Natural killer cell (primary cell): ENCODE measurements at regions not wholly inside any gene's neighbourhood (a gene's known extent, or its start where the extent isn't known, plus 50 kb on each side); places are given as distances from the start of the nearest gene placed in this dataset.

Experiments
- ATAC-seq, 3 donors: fragments of 150-1000 bp in 2 of 3; fragments of 200-7000 bp in 1 of 3; cut with Tn5 transposase; 1 replicate in 1 of 3; 2 replicates in 2 of 3; pipeline ENCODE4 v1.10.0; 2021; ENCODE audit warnings: mild to moderate bottlenecking in 2 of 3, moderate library complexity in 2 of 3
- DNase-seq, 2 donors: peaks; one replicate each; pipeline versions ENCODE4 v3.0.0 to v3.0.0-alpha.2; 2013 to 2021; ENCODE audit warnings: mixed read lengths in 1 of 2
- H3K27ac ChIP-seq: one replicate; pipeline ENCODE4 v1.5.1; 2013; ENCODE audit warnings: mild to moderate bottlenecking, low read length
- H3K27me3 ChIP-seq: one replicate; pipeline ENCODE4 v1.6.1; 2013; ENCODE audit warnings: low read length; ENCODE audit not compliant: control insufficient read depth, insufficient read depth
- H3K36me3 ChIP-seq: one replicate; pipeline ENCODE4 v1.6.1; 2013; ENCODE audit warnings: low read length; ENCODE audit not compliant: control insufficient read depth, insufficient read depth
- H3K4me1 ChIP-seq: one replicate; pipeline ENCODE4 v1.6.1; 2013; ENCODE audit warnings: low read length; ENCODE audit not compliant: control insufficient read depth, insufficient read depth
- H3K4me3 ChIP-seq: one replicate; pipeline ENCODE4 v1.5.1; 2013; ENCODE audit warnings: low read length
- H3K9me3 ChIP-seq: one replicate; pipeline ENCODE4 v1.6.1; 2013; ENCODE audit warnings: low read length; ENCODE audit not compliant: control insufficient read depth, insufficient read depth
- H3K27ac Mint-ChIP-seq, 2 donors: one replicate each; pipeline ENCODE4 v1.8.0; 2022; ENCODE audit warnings: mild to moderate bottlenecking in 2 of 2, mixed read lengths in 2 of 2, moderate library complexity in 1 of 2
- H3K27me3 Mint-ChIP-seq, 2 donors: one replicate each; pipeline ENCODE4 v1.8.0; 2022; ENCODE audit warnings: low read depth in 2 of 2, mixed read lengths in 2 of 2
- H3K36me3 Mint-ChIP-seq: one replicate; pipeline ENCODE4 v1.8.0; 2022; ENCODE audit warnings: mixed read lengths
- H3K4me1 Mint-ChIP-seq, 2 donors: one replicate each; pipeline ENCODE4 v1.8.0; 2022; ENCODE audit warnings: mixed read lengths in 2 of 2
- H3K4me3 Mint-ChIP-seq: one replicate; pipeline ENCODE4 v1.8.0; 2022; ENCODE audit warnings: mild to moderate bottlenecking, moderate library complexity, mixed read lengths
- H3K9me3 Mint-ChIP-seq, 2 donors: one replicate each; pipeline ENCODE4 v1.8.0; 2022; ENCODE audit warnings: mixed read lengths in 2 of 2
- CTCF ChIP-seq: fragments of 200-600 bp; IDR thresholded peaks from one replicate; pipeline ENCODE4 v1.8.0; 2022; ENCODE audit warnings: antibody characterized with exemption
- WGBS: methylation state at CpG from one replicate; pipeline ENCODE4 v1.1.7; 2013; ENCODE audit warnings: missing lambda C conversion rate; ENCODE audit not compliant: insufficient coverage; 5-methylcytosine and 5-hydroxymethylcytosine counted together
- intact Hi-C: fragments of 100-400 bp; cut with micrococcal nuclease; formaldehyde crosslinking; loops from one replicate; pipeline ENCODE4 v1.14.2; 2022

- WGBS = 100% methylated on average over 1 of the region's 1 CpG
These were observed 567.3 kb upstream of the KLF4 start for GRCh38 chr9:108056805-108057386.

GRCh38 chr9:108056084-108056804, 566.7 kb upstream of the KLF4 start:
- intact Hi-C loops = no loop called here
- DNase-seq (no peak), ATAC-seq (no peak)
- WGBS = 93% methylated on average over 2 of the region's 6 CpGs
- Mint-ChIP-seq H3K4me3 (no peak overlapping the region), H3K27ac (no peak overlapping the region), H3K9me3 (peaks cover 7 to 8% of the 10 kb centered on the region in 2 donors), H3K4me1 (no peaks in the 10 kb centered on the region), H3K27me3 (no peaks in the 10 kb centered on the region), H3K36me3 (no peaks in the 10 kb centered on the region)
- TF ChIP-seq CTCF = no peak
- Histone ChIP-seq H3K9me3 (no peaks in the 10 kb centered on the region), H3K36me3 (no peaks in the 10 kb centered on the region), H3K4me3 (no peak overlapping the region), H3K4me1 (no peaks in the 10 kb centered on the region), H3K27ac (no peak overlapping the region), H3K27me3 (no peaks in the 10 kb centered on the region)

More at GRCh38 chr9:108056805-108057386, 567.3 kb upstream of the KLF4 start:
- Mint-ChIP-seq H3K4me3 (no peak overlapping the region), H3K27ac (no peak overlapping the region), H3K4me1 (no peaks in the 10 kb centered on the region), H3K27me3 (no peaks in the 10 kb centered on the region), H3K36me3 (no peaks in the 10 kb centered on the region), H3K9me3 (peaks cover 5% of the 10 kb centered on the region in 2 donors)
- Histone ChIP-seq H3K36me3 (no peaks in the 10 kb centered on the region), H3K4me3 (no peak overlapping the region), H3K27me3 (no peaks in the 10 kb centered on the region), H3K27ac (no peak overlapping the region), H3K9me3 (no peaks in the 10 kb centered on the region), H3K4me1 (no peaks in the 10 kb centered on the region)
- no peak for TF ChIP-seq CTCF
- intact Hi-C loops = no loop called here
- DNase-seq (no peak), ATAC-seq (no peak)

- Mint-ChIP-seq H3K36me3 (no peaks in the 10 kb centered on the region), H3K9me3 (peaks cover 8 to 9% of the 10 kb centered on the region in 2 donors), H3K4me1 (no peaks in the 10 kb centered on the region), H3K4me3 (no peak overlapping the region), H3K27ac (no peak overlapping the region), H3K27me3 (no peaks in the 10 kb centered on the region)
- no peak overlapping the region for H3K27ac ChIP-seq
- H3K36me3 ChIP-seq = no peaks in the 10 kb centered on the region
- no peak for DNase-seq
- H3K27me3 ChIP-seq = no peaks in the 10 kb centered on the region
- H3K9me3 ChIP-seq = no peaks in the 10 kb centered on the region
- intact Hi-C loops = no loop called here
- H3K4me3 ChIP-seq = no peak overlapping the region
- no peak for TF ChIP-seq CTCF
- ATAC-seq = no peak
- H3K4me1 ChIP-seq = no peaks in the 10 kb centered on the region
- WGBS = 75% methylated on average over 2 of the region's 3 CpGs
These were observed 564.6 kb upstream of the KLF4 start for GRCh38 chr9:108054131-108054630.
